ENCODE measurements at regions not wholly inside any gene's neighbourhood (a gene's known extent, or its start where the extent isn't known, plus 50 kb on each side); places are given as distances from the start of the nearest gene placed in this dataset.

GRCh38 chr9:126248680-126249079 lies 77.9 kb upstream of the MVB12B start:
- TF ChIP-seq, protein P1, sequence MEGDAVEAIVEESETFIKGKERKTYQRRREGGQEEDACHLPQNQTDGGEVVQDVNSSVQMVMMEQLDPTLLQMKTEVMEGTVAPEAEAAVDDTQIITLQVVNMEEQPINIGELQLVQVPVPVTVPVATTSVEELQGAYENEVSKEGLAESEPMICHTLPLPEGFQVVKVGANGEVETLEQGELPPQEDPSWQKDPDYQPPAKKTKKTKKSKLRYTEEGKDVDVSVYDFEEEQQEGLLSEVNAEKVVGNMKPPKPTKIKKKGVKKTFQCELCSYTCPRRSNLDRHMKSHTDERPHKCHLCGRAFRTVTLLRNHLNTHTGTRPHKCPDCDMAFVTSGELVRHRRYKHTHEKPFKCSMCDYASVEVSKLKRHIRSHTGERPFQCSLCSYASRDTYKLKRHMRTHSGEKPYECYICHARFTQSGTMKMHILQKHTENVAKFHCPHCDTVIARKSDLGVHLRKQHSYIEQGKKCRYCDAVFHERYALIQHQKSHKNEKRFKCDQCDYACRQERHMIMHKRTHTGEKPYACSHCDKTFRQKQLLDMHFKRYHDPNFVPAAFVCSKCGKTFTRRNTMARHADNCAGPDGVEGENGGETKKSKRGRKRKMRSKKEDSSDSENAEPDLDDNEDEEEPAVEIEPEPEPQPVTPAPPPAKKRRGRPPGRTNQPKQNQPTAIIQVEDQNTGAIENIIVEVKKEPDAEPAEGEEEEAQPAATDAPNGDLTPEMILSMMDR (IDR thresholded peaks at IDR 0.05): no peak
- TF ChIP-seq EZH2 (IDR thresholded peaks at IDR 0.05; ENCODE audit: borderline replicate concordance, insufficient read depth, low read depth, low read length, poor library complexity, severe bottlenecking): no peak
